Non-pigmented ciliary epithelial cell (primary cell): ENCODE measurements at regions not wholly inside any gene's neighbourhood (a gene's known extent, or its start where the extent isn't known, plus 50 kb on each side); places are given as distances from the start of the nearest gene placed in this dataset.

ENCODE experiments used
- DNase-seq: peaks from one replicate; pipeline ENCODE4 v3.0.0-alpha.2; 2010; ENCODE audit warnings: low read depth

- DNase-seq: no peak
Observed at GRCh38 chr5:112657804-112658203, 79.9 kb upstream of the APC start.

GRCh38 chr5:112660359-112660758, 77.3 kb upstream of the APC start:
- DNase-seq: no peak

- no peak for DNase-seq
Observed at GRCh38 chr5:112663146-112663545, 74.5 kb upstream of the APC start.

- no peak for DNase-seq
Observed at GRCh38 chr5:112668016-112668415, 69.7 kb upstream of the APC start.

- no peak for DNase-seq
Observed at GRCh38 chr5:112668911-112669310, 68.8 kb upstream of the APC start.

GRCh38 chr5:112669328-112669963, 68.2 kb upstream of the APC start:
- DNase-seq: no peak

- DNase-seq: no peak
Observed at GRCh38 chr5:112671687-112672086, 66.0 kb upstream of the APC start.

GRCh38 chr5:112681481-112681908, 56.2 kb upstream of the APC start:
- DNase-seq: no peak

GRCh38 chr5:112682621-112683061, 55.0 kb upstream of the APC start:
- no peak for DNase-seq

- DNase-seq: no peak
Observed at GRCh38 chr5:112684121-112684520, 53.6 kb upstream of the APC start.

- DNase-seq: no peak
Observed at GRCh38 chr5:112684737-112685136, 52.9 kb upstream of the APC start.

- DNase-seq: no peak
Observed at GRCh38 chr5:112685386-112685785, 52.3 kb upstream of the APC start.

GRCh38 chr5:112685931-112686330, 51.8 kb upstream of the APC start:
- DNase-seq: no peak

GRCh38 chr5:112686675-112687074, 51.0 kb upstream of the APC start:
- no peak for DNase-seq

GRCh38 chr5:112687306-112687705, 50.4 kb upstream of the APC start:
- DNase-seq: no peak
